Brain microvascular endothelial cell (primary cell): ENCODE measurements at regions not wholly inside any gene's neighbourhood (a gene's known extent, or its start where the extent isn't known, plus 50 kb on each side); places are given as distances from the start of the nearest gene placed in this dataset.

Experiments used
- DNase-seq: peaks from one replicate; pipeline ENCODE4 v3.0.0-alpha.2; 2020
- H3K27ac ChIP-seq: fragments of 250-450 bp; sonication (Bioruptor Pico); 2 replicates; pipeline ENCODE4 v1.5.1; 2020; ENCODE audit warnings: mild to moderate bottlenecking, moderate library complexity
- H3K27me3 ChIP-seq: fragments of 250-450 bp; sonication (Bioruptor Pico); replicated peaks from 2 replicates; pipeline ENCODE4 v1.5.1; 2020; ENCODE audit warnings: mild to moderate bottlenecking
- H3K36me3 ChIP-seq: fragments of 250-450 bp; sonication (Bioruptor Pico); replicated peaks from 2 replicates; pipeline ENCODE4 v1.5.1; 2020; ENCODE audit warnings: mild to moderate bottlenecking
- H3K4me3 ChIP-seq: 2 replicates; pipeline ENCODE4 v1.5.1; 2011; ENCODE audit warnings: low read depth, mild to moderate bottlenecking, control low read depth, low read length, moderate library complexity
- CTCF ChIP-seq: IDR thresholded peaks from 2 replicates; pipeline ENCODE4 v1.5.1; 2011; ENCODE audit warnings: low read depth, mild to moderate bottlenecking, moderate library complexity, low read length, control low read depth, inconsistent platforms; ENCODE audit errors: missing control alignments
- in situ Hi-C: cut with HindIII; loops from 2 replicates; pipeline ENCODE4 v1.10.0; 2017; ENCODE audit warnings: low sequenced_read_pairs, low pct_ligation_motif_present

DNA sequence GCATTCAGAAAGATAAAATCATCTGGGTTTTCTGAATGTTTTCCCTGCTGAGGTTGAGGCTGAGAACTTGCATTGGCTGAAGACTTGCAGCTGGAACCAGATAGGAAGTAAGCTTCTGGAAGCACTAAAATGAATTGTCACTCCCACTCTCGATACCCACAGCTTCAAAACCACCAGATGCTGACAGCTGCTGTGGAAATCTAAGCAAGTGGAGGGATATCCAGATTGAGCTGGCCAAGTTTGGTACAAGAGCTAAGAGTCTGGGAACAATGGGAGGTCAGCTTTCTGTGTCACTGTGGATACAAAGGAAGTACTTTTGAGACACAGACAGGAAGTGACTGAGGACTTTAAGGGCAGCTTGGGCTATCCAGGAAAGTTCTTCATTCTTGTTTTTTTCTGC is 51.3 kb upstream of the CD44 start:
- H3K27me3 ChIP-seq, result no peaks in the 10 kb centered on the region
- no peak overlapping the region for H3K27ac ChIP-seq
- no peak for DNase-seq
- H3K36me3 ChIP-seq, result no peaks in the 10 kb centered on the region
- no peak overlapping the region for H3K4me3 ChIP-seq
- no peak for TF ChIP-seq CTCF
- in situ Hi-C loops, result no loop called here

- Histone ChIP-seq H3K36me3 (no peaks in the 10 kb centered on the region), H3K27ac (no peak overlapping the region), H3K4me3 (no peak overlapping the region), H3K27me3 (no peaks in the 10 kb centered on the region)
- DNase-seq, result no peak
- in situ Hi-C loops, result no loop called here
- TF ChIP-seq CTCF, result no peak
Measured at GRCh38 chr11:35088226-35088625, 50.7 kb upstream of the CD44 start.

DNA sequence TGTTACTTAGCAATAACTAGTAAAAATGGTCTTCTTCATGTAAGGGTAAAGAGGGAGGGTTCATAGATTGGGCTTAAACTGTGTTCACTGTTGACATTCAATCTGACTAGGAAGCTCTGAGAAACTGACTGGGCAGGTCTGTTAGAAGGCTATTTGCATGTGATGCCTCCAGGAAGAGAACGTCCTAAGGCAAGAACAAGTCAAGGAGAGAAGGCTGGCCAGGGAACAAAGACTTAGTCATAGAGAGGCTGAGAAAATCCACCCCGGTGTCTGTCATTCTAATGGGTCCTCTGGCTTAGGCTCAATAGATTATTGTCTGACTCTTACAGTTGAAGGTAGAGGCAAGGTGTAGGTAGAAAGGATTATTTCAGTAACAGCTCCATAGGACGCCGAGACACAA is 50.3 kb upstream of the CD44 start:
- no peak for DNase-seq
- no peaks in the 10 kb centered on the region for H3K36me3 ChIP-seq
- in situ Hi-C loops, result no loop called here
- H3K27me3 ChIP-seq, result no peaks in the 10 kb centered on the region
- no peak overlapping the region for H3K27ac ChIP-seq
- H3K4me3 ChIP-seq, result no peak overlapping the region
- TF ChIP-seq CTCF, result no peak
